Hematopoietic multipotent progenitor cell treated with erythropoietin and hydrocortisone succinate and interleukin-3 and kit ligand, for 6 days (in vitro differentiated cells): ENCODE measurements at regions not wholly inside any gene's neighbourhood (a gene's known extent, or its start where the extent isn't known, plus 50 kb on each side); places are given as distances from the start of the nearest gene placed in this dataset.
A peak's percentile ranks its signal among the peaks of the same experiment; 100 is the strongest.

Experiments used
- DNase-seq: peaks from one replicate; pipeline ENCODE4 v3.0.0-alpha.2; 2015

GRCh38 chr9:6703898-6704639 is 53.7 kb upstream of the KDM4C start:
- peak; percentile 94 for DNase-seq

GRCh38 chr9:6702707-6703106 is 55.1 kb upstream of the KDM4C start:
- peak; percentile 61 for DNase-seq

GRCh38 chr9:6696178-6696577 is 50.6 kb upstream of the GLDC start:
- no peak for DNase-seq

GRCh38 chr9:6695121-6695814 is 49.7 kb upstream of the GLDC start:
- DNase-seq = no peak
